B cell (primary cell): ENCODE measurements at regions not wholly inside any gene's neighbourhood (a gene's known extent, or its start where the extent isn't known, plus 50 kb on each side); places are given as distances from the start of the nearest gene placed in this dataset.

ENCODE experiments used
- CTCF ChIP-seq: fragments of 200-600 bp; IDR thresholded peaks from one replicate; pipeline ENCODE4 v1.8.0; 2022; ENCODE audit warnings: antibody characterized with exemption, mild to moderate bottlenecking
- EZH2 ChIP-seq: IDR thresholded peaks from 2 replicates; pipeline ENCODE4 v1.6.1; 2012; ENCODE audit warnings: borderline replicate concordance, low read depth, mild to moderate bottlenecking, moderate library complexity, low read length; ENCODE audit not compliant: insufficient read depth, poor library complexity, severe bottlenecking

- TF ChIP-seq CTCF (no peak), EZH2 (no peak)
These were observed 146.9 kb upstream of the ANK3 start for GRCh38 chr10:60536529-60537114.
